DMS53 treated with DMSO at 0.1 percent for 48 hours (cell line): ENCODE measurements at regions not wholly inside any gene's neighbourhood (a gene's known extent, or its start where the extent isn't known, plus 50 kb on each side); places are given as distances from the start of the nearest gene placed in this dataset.
"Not testable (repeated sequence)": the region's sequence is repeated elsewhere in the genome, so short reads cannot be mapped to it uniquely, and the experiment has no call there.

Source experiments
- DNase-seq: peaks from one replicate; lab custom pipeline; 2025; ENCODE audit not compliant: unreplicated experiment; lab: John Stamatoyannopoulos, UW

- DNase-seq = no peak
Observed at GRCh38 chr22:23397008-23397612, 183.0 kb downstream of the IGLL1 start.

DNA sequence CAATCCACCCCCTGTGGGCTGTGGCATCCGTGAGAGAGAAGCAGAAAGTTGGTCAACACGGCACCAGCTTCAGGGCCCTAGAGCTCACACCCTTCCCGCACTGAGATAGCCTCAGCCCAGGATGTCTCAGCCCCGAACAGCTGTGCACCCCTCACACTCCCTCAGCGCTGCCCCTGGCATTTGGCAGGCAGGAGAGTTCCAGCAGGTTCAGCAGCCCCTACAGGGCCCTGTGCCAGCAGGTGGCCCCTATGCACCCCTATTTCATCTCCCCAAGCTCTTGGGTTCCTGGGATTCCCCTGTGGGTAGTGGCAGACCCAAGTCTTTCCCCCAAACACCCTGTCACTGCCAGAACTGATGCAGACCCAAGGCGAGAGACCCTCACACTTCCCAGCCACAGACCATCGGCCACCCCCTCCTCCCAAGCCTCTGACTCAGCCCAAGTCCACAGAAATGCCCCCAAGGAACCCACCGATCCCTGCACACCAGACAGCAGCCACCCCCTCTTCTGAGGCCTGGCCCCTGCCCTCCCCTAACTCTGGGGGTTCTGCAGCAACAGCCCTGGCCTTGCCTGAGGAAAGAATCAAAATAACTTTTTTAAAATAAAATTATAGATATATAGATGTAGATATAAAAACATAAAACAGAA is 183.6 kb downstream of the IGLL1 start:
- DNase-seq = no peak

DNA sequence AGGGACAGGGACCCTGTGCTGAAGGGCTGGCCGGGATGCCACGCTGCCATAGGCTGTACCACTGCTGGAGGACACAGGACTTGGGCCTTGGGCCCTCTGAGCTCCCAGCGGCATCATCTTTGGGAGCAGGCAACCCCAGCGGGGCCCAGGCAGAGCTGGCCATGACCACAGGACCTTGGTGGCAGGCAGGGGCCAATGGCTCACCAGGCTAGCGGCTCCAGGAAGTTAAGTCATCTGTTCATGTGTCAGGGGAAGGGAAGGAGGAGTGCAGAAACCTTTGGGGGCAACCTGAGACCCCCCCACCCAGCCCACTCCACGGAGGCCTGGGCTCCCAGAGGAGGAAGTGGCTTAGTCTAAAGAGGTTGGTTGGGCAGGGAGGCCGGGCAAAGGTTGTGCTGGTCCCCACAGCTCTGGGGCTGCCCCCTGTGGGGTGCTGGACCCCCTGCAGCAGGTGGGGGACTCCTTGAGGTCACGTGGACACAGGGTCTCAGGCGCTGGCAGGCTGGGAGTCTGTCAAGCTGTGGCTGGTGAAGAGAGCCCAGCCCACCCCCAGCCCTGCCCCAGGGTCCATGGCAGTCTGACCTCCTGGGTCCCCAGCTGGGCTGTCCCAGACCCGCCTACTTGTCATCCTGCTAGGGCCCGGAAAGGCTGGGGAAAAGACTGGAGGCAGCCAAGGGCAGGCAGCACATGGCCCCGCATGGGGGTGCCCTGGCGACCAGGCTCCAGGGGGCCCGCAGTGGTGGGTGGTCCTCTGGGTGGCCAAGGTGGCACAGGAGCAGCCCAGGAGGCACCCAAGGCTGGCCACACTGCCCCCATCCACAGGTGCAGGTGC is 184.3 kb downstream of the IGLL1 start:
- DNase-seq = no peak

- DNase-seq = no peak
Observed at GRCh38 chr22:23394525-23395326, 185.4 kb downstream of the IGLL1 start.

GRCh38 chr22:23393721-23394320 is 186.3 kb downstream of the IGLL1 start:
- no peak for DNase-seq

DNA sequence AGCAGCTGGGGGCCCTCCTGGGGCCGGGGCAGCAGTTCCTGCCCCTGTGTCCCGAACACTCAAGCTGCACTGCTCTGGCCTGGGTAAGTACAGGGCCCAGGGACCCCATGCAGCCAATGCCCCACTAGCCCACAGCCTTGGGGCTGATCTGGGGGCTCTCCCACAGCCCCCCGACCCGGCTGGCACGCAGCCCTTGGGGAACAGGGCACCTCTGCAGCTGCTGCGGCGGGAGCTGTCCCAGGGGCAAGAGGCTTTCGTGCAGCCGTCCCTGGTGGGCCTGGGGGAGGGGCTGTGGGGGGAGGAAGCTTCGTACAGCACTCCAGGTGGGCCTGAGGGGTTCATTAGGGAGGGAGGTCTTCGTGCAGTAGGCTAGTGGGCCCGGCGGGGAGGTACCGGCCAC is 186.9 kb downstream of the IGLL1 start:
- DNase-seq = not testable (repeated sequence)

GRCh38 chr22:23392420-23393121 is 187.5 kb downstream of the IGLL1 start:
- no peak for DNase-seq

GRCh38 chr22:23391022-23391421 is 189.1 kb downstream of the IGLL1 start:
- no peak for DNase-seq

DNA sequence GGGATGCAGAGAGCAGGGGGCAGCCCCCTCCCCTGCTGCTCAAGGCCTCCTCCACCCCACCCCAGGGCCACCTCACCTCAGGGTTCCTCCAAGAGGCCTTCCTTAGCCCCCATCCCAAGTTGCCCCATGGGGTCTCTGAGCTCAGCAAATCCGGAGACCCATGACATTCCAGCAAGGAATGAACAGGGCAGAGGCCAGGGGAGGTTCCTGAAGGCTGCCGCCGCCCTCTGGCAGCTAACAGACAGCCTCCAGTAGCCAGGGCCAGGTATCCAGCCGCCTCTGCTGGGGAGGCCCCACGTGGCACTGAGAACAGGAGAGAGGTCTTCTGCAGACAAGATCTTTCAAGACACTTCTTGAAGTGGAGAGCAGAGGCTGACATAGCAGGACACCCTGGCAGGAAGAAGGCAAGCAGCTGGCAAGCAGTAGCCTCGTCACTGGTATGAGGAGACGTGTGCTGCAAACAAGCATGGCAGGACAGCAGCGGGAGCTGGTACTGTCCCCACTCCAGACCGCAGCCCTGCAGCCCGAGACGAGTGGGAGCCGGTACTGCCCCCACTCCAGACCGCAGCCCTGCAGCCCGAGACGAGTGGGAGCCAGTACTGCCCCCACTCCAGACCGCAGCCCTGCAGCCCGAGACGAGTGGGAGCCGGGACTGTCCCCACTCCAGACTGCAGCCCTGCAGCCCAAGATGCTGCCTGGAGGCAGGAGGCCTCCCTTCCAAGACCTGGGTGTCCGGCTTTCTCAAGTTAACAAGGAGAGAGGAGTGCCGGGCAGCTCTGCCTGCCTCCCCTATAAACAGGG is 190.6 kb downstream of the IGLL1 start:
- no peak for DNase-seq

DNA sequence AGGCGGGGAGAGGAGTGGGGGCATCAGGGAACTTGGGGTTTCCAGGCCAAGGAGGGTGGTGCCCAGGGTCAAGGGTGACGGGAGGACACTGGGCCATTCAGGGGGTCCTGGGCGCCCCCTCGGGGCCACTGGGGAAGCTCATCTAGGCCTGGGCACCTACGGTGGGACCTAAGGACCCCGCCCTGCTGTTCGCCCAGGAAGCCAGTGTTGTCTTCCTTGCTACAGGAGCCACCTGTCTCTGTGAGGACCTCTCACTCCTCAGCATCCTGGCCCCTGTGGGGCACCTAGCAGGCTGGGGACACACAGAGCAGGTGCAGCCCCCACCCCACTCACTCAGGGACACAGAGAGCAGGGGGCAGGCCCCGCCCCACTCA is 191.6 kb downstream of the IGLL1 start:
- no peak for DNase-seq

- no peak for DNase-seq
Observed at GRCh38 chr22:23387827-23388516, 192.1 kb downstream of the IGLL1 start.

GRCh38 chr22:23386822-23387580 is 193.1 kb downstream of the IGLL1 start:
- no peak for DNase-seq

- DNase-seq = peak; percentile 4
Observed at GRCh38 chr22:23385678-23386631, 194.1 kb downstream of the IGLL1 start.

- DNase-seq = no peak
Observed at GRCh38 chr22:23384923-23385677, 195.0 kb downstream of the IGLL1 start.

GRCh38 chr22:23384431-23384830 is 195.7 kb downstream of the IGLL1 start:
- DNase-seq = no peak
